Neural progenitor cell (in vitro differentiated cells): ENCODE measurements at regions not wholly inside any gene's neighbourhood (a gene's known extent, or its start where the extent isn't known, plus 50 kb on each side); places are given as distances from the start of the nearest gene placed in this dataset.

ENCODE experiments used
- EZH2 ChIP-seq: fragments of 200-600 bp; sonication (generic); IDR thresholded peaks from 2 replicates; pipeline ENCODE4 v1.6.1; 2017; ENCODE audit warnings: antibody characterized with exemption, mild to moderate bottlenecking, moderate library complexity
- EZH2phosphoT487 ChIP-seq: fragments of 200-600 bp; sonication (generic); IDR thresholded peaks from 2 replicates; pipeline ENCODE4 v1.6.1; 2017; ENCODE audit warnings: antibody characterized with exemption
- TF ChIP-seq, protein P1 (sequence below): fragments of 200-600 bp; sonication (generic); IDR thresholded peaks from 2 replicates; pipeline ENCODE4 v1.5.1; 2017; ENCODE audit warnings: antibody characterized with exemption, mild to moderate bottlenecking

- no peak for TF ChIP-seq EZH2
- TF ChIP-seq, protein P1, sequence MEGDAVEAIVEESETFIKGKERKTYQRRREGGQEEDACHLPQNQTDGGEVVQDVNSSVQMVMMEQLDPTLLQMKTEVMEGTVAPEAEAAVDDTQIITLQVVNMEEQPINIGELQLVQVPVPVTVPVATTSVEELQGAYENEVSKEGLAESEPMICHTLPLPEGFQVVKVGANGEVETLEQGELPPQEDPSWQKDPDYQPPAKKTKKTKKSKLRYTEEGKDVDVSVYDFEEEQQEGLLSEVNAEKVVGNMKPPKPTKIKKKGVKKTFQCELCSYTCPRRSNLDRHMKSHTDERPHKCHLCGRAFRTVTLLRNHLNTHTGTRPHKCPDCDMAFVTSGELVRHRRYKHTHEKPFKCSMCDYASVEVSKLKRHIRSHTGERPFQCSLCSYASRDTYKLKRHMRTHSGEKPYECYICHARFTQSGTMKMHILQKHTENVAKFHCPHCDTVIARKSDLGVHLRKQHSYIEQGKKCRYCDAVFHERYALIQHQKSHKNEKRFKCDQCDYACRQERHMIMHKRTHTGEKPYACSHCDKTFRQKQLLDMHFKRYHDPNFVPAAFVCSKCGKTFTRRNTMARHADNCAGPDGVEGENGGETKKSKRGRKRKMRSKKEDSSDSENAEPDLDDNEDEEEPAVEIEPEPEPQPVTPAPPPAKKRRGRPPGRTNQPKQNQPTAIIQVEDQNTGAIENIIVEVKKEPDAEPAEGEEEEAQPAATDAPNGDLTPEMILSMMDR = no peak
- TF ChIP-seq EZH2phosphoT487 = no peak
Observed at GRCh38 chr1:14367451-14367850, 231.0 kb upstream of the KAZN start.
